CD4-positive, alpha-beta memory T cell (primary cell): ENCODE measurements at regions not wholly inside any gene's neighbourhood (a gene's known extent, or its start where the extent isn't known, plus 50 kb on each side); places are given as distances from the start of the nearest gene placed in this dataset.
"Not testable (repeated sequence)": the region's sequence is repeated elsewhere in the genome, so short reads cannot be mapped to it uniquely, and the experiment has no call there.

Experiments used
- CTCF ChIA-PET: fragments of 350-600 bp; sonication (Branson Sonifier 250); formaldehyde crosslinking; loops from one replicate; lab custom pipeline; 2021; ENCODE audit warnings: inconsistent platforms; ENCODE audit not compliant: partially characterized antibody; lab: Charles Lee
- POLR2A ChIA-PET: fragments of 350-600 bp; sonication (Branson Sonifier 250); formaldehyde crosslinking; loops from one replicate; lab custom pipeline; 2021; ENCODE audit not compliant: partially characterized antibody; lab: Charles Lee
- DNase-seq, 5 donors: peaks; one replicate each; pipeline versions ENCODE4 v3.0.0 to v3.0.0-alpha.2; 2020 to 2022; ENCODE audit warnings: mixed read lengths in 1 of 5
- H3K27ac ChIP-seq: one replicate; pipeline ENCODE4 v1.7.0; 2013; ENCODE audit warnings: low read depth, low read length
- H3K27me3 ChIP-seq: 2 replicates; pipeline ENCODE4 v1.7.0; 2013; ENCODE audit warnings: mild to moderate bottlenecking, low read length, moderate library complexity; ENCODE audit not compliant: insufficient read depth
- H3K36me3 ChIP-seq: 2 replicates; pipeline ENCODE4 v1.7.0; 2013; ENCODE audit warnings: mild to moderate bottlenecking, low read length, moderate library complexity; ENCODE audit not compliant: insufficient read depth
- H3K4me1 ChIP-seq: 2 replicates; pipeline ENCODE4 v1.7.0; 2013; ENCODE audit warnings: mild to moderate bottlenecking, low read length, moderate library complexity; ENCODE audit not compliant: insufficient read depth
- H3K4me3 ChIP-seq, 2 donors: one replicate each; pipeline ENCODE4 v1.7.0; 2013; ENCODE audit warnings: low read length in 2 of 2, mild to moderate bottlenecking in 1 of 2
- H3K9me3 ChIP-seq, 2 donors: one replicate each; pipeline ENCODE4 v1.7.0; 2013; ENCODE audit warnings: low read length in 2 of 2, control low read depth in 1 of 2; ENCODE audit not compliant: control insufficient read depth in 1 of 2
- H3K27ac Mint-ChIP-seq, 7 donors: one replicate each; pipeline ENCODE4 v1.8.0; 2020 to 2021; ENCODE audit warnings: mixed read lengths in 7 of 7, mild to moderate bottlenecking in 6 of 7, inconsistent platforms in 3 of 7, moderate library complexity in 3 of 7
- H3K27me3 Mint-ChIP-seq, 2 donors: one replicate each; pipeline ENCODE4 v1.8.0; 2020 to 2021; ENCODE audit warnings: mixed read lengths in 2 of 2
- H3K36me3 Mint-ChIP-seq, 2 donors: one replicate each; pipeline ENCODE4 v1.8.0; 2020 to 2021; ENCODE audit warnings: mixed read lengths in 2 of 2, inconsistent platforms in 1 of 2, mild to moderate bottlenecking in 1 of 2
- H3K4me1 Mint-ChIP-seq, 4 donors: one replicate each; pipeline ENCODE4 v1.8.0; 2020 to 2021; ENCODE audit warnings: mixed read lengths in 4 of 4, mild to moderate bottlenecking in 1 of 4
- H3K4me3 Mint-ChIP-seq, 8 donors: one replicate each; pipeline ENCODE4 v1.8.0; 2020 to 2021; ENCODE audit warnings: mixed read lengths in 8 of 8, mild to moderate bottlenecking in 7 of 8, moderate library complexity in 6 of 8, inconsistent platforms in 3 of 8
- H3K9me3 Mint-ChIP-seq, 8 donors: one replicate each; pipeline ENCODE4 v1.8.0; 2020 to 2021; ENCODE audit warnings: mixed read lengths in 8 of 8, mild to moderate bottlenecking in 5 of 8, inconsistent platforms in 3 of 8, moderate library complexity in 1 of 8
- intact Hi-C: fragments of 100-400 bp; cut with micrococcal nuclease; formaldehyde crosslinking; loops from one replicate; pipeline ENCODE4 v1.15.1; 2023

DNA sequence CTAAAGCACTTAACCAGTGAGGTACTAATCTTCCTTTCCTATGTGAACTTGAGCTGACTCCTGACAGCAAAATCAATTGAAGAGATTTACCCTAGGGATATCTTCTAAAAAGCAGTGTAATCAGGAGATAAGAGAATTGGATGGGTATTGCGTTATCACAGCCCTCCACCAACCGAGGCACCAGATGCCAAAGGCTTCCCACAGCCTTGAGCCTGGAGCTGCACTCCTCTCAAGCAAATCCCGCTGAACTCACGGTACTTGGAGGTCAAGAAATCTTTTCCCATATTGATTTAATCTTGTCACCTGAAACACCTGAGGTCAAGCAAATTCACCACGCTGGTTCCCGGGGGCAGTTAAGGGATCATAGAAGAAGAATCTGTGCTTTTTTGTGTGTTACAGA, 346.8 kb downstream of the TBL1XR1 start:
- Mint-ChIP-seq H3K27ac (no peak overlapping the region), H3K27me3 (peaks cover 0 to 3% of the 10 kb centered on the region in 2 donors), H3K4me1 (no peaks in the 10 kb centered on the region), H3K36me3 (no peaks in the 10 kb centered on the region), H3K4me3 (no peak overlapping the region), H3K9me3 (no peaks in the 10 kb centered on the region)
- Histone ChIP-seq H3K36me3 (no peaks in the 10 kb centered on the region), H3K4me1 (no peaks in the 10 kb centered on the region), H3K27ac (no peak overlapping the region), H3K27me3 (no peaks in the 10 kb centered on the region), H3K4me3 (no peak overlapping the region), H3K9me3 (no peaks in the 10 kb centered on the region)
- DNase-seq, result no peak
- ChIA-PET POLR2A (no interaction called here), CTCF (no interaction called here)
- intact Hi-C loops, result no loop called here

DNA sequence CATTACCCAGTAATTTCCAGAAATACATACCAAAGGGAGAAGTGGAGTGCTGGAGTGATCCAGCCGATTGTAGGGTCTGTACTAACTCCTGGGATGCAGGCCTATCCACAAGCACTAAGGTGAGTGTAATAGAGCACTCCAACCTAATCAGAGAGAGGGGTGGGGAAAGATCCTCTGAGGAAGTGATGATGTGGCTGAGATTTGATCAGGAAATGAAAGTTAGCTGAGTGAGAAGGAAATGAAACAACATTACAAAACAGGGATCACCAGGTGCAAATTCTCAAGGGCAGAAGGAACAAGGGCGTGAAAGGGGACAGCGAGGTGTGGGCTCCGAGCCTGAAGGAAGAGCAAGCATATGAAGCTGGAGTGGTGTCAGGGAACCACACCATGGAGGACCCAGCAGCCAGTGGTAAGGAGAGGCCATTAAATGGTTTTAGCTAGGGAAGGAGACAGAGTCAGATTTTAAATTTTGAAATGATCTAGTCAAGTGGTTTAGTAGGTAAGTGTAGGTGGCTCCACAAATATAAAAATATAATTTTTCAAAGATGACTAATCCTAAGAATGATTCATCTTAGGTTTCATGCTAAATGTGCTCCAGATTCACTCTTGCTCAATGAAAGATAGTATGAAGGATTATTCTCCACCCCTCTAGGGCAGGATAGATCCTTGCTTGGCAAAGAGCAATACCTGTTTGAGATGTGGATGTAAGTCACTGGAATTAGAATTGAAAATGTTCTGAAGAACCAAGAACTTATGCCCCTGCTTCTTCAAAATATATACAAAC, 348.7 kb downstream of the TBL1XR1 start:
- H3K27ac ChIP-seq, result no peak overlapping the region
- H3K4me1 ChIP-seq, result no peaks in the 10 kb centered on the region
- H3K36me3 Mint-ChIP-seq, result no peaks in the 10 kb centered on the region
- peaks cover 0 to 3% of the 10 kb centered on the region in 2 donors for H3K27me3 Mint-ChIP-seq
- CTCF ChIA-PET, result no interaction called here
- H3K9me3 ChIP-seq, result no peaks in the 10 kb centered on the region
- no peak overlapping the region for H3K4me3 Mint-ChIP-seq
- no peak for DNase-seq
- H3K9me3 Mint-ChIP-seq, result no peaks in the 10 kb centered on the region
- POLR2A ChIA-PET, result no interaction called here
- H3K4me1 Mint-ChIP-seq, result no peaks in the 10 kb centered on the region
- H3K27ac Mint-ChIP-seq, result no peak overlapping the region
- H3K4me3 ChIP-seq, result no peak overlapping the region
- H3K36me3 ChIP-seq, result no peaks in the 10 kb centered on the region
- no peaks in the 10 kb centered on the region for H3K27me3 ChIP-seq
- intact Hi-C loops, result no loop called here

GRCh38 chr3:176842914-176843313, 354.4 kb downstream of the TBL1XR1 start:
- intact Hi-C loops, result no loop called here
- no peak for DNase-seq
- Mint-ChIP-seq H3K4me3 (no peak overlapping the region), H3K4me1 (no peaks in the 10 kb centered on the region), H3K36me3 (no peaks in the 10 kb centered on the region), H3K27me3 (peaks cover 0 to 2% of the 10 kb centered on the region in 2 donors), H3K27ac (no peak overlapping the region), H3K9me3 (no peaks in the 10 kb centered on the region)
- Histone ChIP-seq H3K27ac (no peak overlapping the region), H3K27me3 (no peaks in the 10 kb centered on the region), H3K4me3 (no peak overlapping the region), H3K36me3 (no peaks in the 10 kb centered on the region), H3K4me1 (no peaks in the 10 kb centered on the region), H3K9me3 (no peaks in the 10 kb centered on the region)
- CTCF ChIA-PET, result no interaction called here
- POLR2A ChIA-PET, result no interaction called here

DNA sequence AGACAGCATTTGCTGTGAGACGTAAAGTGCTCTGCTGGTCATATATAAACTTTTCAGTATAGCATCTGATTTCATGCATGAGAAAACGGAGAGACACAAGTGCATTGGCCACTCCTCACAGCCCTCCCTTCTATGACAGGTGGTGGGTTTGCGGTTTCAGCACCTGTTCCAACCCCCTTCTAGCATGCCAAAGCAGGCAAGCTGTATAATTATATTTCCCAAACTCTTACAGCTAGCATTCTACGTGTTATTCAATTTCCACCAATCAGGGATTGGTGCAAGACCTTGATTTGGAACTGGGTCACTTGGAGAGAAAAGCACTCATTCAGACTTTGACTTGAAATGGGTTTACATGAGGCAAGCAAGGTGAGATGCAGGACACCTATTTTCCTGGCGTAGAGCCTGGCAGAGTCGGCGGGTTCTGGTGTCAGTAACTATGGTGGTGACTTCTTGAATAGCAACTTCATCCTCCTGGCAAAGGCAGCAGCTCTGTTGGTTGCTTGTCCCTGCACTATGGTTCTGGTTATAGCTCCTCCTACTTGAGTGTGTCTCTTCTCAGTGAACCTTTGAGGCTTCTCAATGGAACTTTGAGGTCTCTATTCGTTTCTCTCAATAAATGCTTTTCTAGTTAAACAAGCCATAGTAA, 356.5 kb downstream of the TBL1XR1 start:
- POLR2A ChIA-PET, result no interaction called here
- no peak overlapping the region for H3K27ac ChIP-seq

GRCh38 chr3:176839901-176840300, 357.4 kb downstream of the TBL1XR1 start:
- no peaks in the 10 kb centered on the region for H3K36me3 Mint-ChIP-seq
- H3K27ac ChIP-seq, result no peak overlapping the region
- ChIA-PET POLR2A (no interaction called here), CTCF (no interaction called here)
- H3K27ac Mint-ChIP-seq, result no peak overlapping the region
- intact Hi-C loops, result no loop called here
- no peak for DNase-seq
- H3K36me3 ChIP-seq, result no peaks in the 10 kb centered on the region
- no peaks in the 10 kb centered on the region for H3K9me3 ChIP-seq
- no peak overlapping the region for H3K4me3 Mint-ChIP-seq
- no peaks in the 10 kb centered on the region for H3K4me1 ChIP-seq
- H3K27me3 Mint-ChIP-seq, result peaks cover 3 to 4% of the 10 kb centered on the region in 2 donors
- H3K27me3 ChIP-seq, result no peaks in the 10 kb centered on the region
- H3K9me3 Mint-ChIP-seq, result no peaks in the 10 kb centered on the region
- H3K4me1 Mint-ChIP-seq, result no peaks in the 10 kb centered on the region
- no peak overlapping the region for H3K4me3 ChIP-seq

More for the DNA sequence above, 356.5 kb downstream of the TBL1XR1 start:
- no peaks in the 10 kb centered on the region for H3K9me3 ChIP-seq
- DNase-seq, result no peak
- H3K4me3 ChIP-seq, result no peak overlapping the region
- H3K36me3 ChIP-seq, result no peaks in the 10 kb centered on the region
- H3K27me3 Mint-ChIP-seq, result peaks cover 0 to 4% of the 10 kb centered on the region in 2 donors
- no peaks in the 10 kb centered on the region for H3K27me3 ChIP-seq
- H3K27ac Mint-ChIP-seq, result no peak overlapping the region
- no peaks in the 10 kb centered on the region for H3K36me3 Mint-ChIP-seq
- H3K9me3 Mint-ChIP-seq, result no peaks in the 10 kb centered on the region
- H3K4me1 Mint-ChIP-seq, result no peaks in the 10 kb centered on the region
- intact Hi-C loops, result no loop called here
- CTCF ChIA-PET, result no interaction called here
- H3K4me1 ChIP-seq, result no peaks in the 10 kb centered on the region
- H3K4me3 Mint-ChIP-seq, result no peak overlapping the region

GRCh38 chr3:176839466-176839865, 357.8 kb downstream of the TBL1XR1 start:
- H3K36me3 Mint-ChIP-seq, result no peaks in the 10 kb centered on the region
- H3K27ac ChIP-seq, result no peak overlapping the region
- no peak overlapping the region for H3K4me3 ChIP-seq
- H3K4me1 Mint-ChIP-seq, result no peaks in the 10 kb centered on the region
- DNase-seq, result no peak
- H3K27me3 Mint-ChIP-seq, result peaks cover 3 to 4% of the 10 kb centered on the region in 2 donors
- no peaks in the 10 kb centered on the region for H3K9me3 ChIP-seq
- H3K27me3 ChIP-seq, result no peaks in the 10 kb centered on the region
- no peaks in the 10 kb centered on the region for H3K4me1 ChIP-seq
- no peaks in the 10 kb centered on the region for H3K9me3 Mint-ChIP-seq
- H3K36me3 ChIP-seq, result no peaks in the 10 kb centered on the region
- intact Hi-C loops, result no loop called here
- ChIA-PET CTCF (no interaction called here), POLR2A (no interaction called here)
- no peak overlapping the region for H3K27ac Mint-ChIP-seq
- H3K4me3 Mint-ChIP-seq, result no peak overlapping the region

DNA sequence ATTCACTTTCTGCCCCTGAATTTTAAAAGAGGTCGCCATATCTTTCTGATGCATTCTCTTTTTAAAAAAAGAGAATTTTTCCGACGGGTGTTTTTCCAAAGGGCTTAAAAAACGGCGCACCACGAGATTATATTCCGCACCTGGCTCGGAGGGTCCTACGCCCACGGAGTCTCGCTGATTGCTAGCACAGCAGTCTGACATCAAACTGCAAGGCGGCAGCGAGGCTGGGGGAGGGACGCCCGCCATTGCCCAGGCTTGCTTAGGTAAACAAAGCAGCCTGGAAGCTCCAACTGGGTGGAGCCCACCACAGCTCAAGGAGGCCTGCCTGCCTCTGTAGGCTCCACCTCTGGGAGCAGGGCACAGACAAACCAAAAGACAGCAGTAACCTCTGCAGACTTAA, 370.0 kb downstream of the TBL1XR1 start:
- DNase-seq, H3K36me3 Mint-ChIP-seq, intact Hi-C loops, H3K4me1 ChIP-seq, H3K27me3 Mint-ChIP-seq, H3K36me3 ChIP-seq, H3K9me3 Mint-ChIP-seq, H3K27ac ChIP-seq, H3K9me3 ChIP-seq, H3K4me1 Mint-ChIP-seq, H3K27me3 ChIP-seq, H3K4me3 Mint-ChIP-seq, POLR2A ChIA-PET, H3K4me3 ChIP-seq, CTCF ChIA-PET, H3K27ac Mint-ChIP-seq: not testable (repeated sequence)
